Loucy (cell line): ENCODE measurements at regions not wholly inside any gene's neighbourhood (a gene's known extent, or its start where the extent isn't known, plus 50 kb on each side); places are given as distances from the start of the nearest gene placed in this dataset.
A peak's percentile ranks its signal among the peaks of the same experiment; 100 is the strongest.

ENCODE experiments used
- H2AFZ ChIP-seq: fragments of 200-600 bp; sonication (generic); 2 replicates; pipeline ENCODE4 v1.6.0; 2016; ENCODE audit warnings: antibody characterized with exemption, mild to moderate bottlenecking, low read length, moderate library complexity
- H3F3A ChIP-seq: fragments of 200-600 bp; 2 replicates; pipeline ENCODE4 v1.6.0; 2016; ENCODE audit warnings: antibody characterized with exemption, low read depth, mild to moderate bottlenecking
- H3K27me3 ChIP-seq: fragments of 200-600 bp; sonication (generic); 2 replicates; pipeline ENCODE4 v1.6.1; 2014; ENCODE audit warnings: low read length, mild to moderate bottlenecking; ENCODE audit not compliant: insufficient read depth, poor library complexity, severe bottlenecking
- H3K36me3 ChIP-seq: fragments of 200-600 bp; sonication (generic); 2 replicates; pipeline ENCODE4 v1.6.1; 2016; ENCODE audit warnings: low read length; ENCODE audit not compliant: insufficient read depth
- H3K4me1 ChIP-seq: fragments of 200-600 bp; sonication (generic); 2 replicates; pipeline ENCODE4 v1.5.1; 2014; ENCODE audit warnings: low read length, mild to moderate bottlenecking; ENCODE audit not compliant: insufficient read depth, poor library complexity, severe bottlenecking
- H3K4me2 ChIP-seq: fragments of 200-600 bp; sonication (generic); 2 replicates; pipeline ENCODE4 v1.6.0; 2014; ENCODE audit warnings: antibody characterized with exemption, low read length, low read depth, mild to moderate bottlenecking; ENCODE audit not compliant: poor library complexity, severe bottlenecking
- H3K4me3 ChIP-seq: fragments of 200-600 bp; sonication (generic); 2 replicates; pipeline ENCODE4 v1.5.1; 2014; ENCODE audit warnings: low read length, mild to moderate bottlenecking, mixed read lengths; ENCODE audit not compliant: poor library complexity, severe bottlenecking
- H3K79me2 ChIP-seq: fragments of 200-600 bp; sonication (generic); 2 replicates; pipeline ENCODE4 v1.6.1; 2014; ENCODE audit warnings: low read length; ENCODE audit not compliant: insufficient read depth
- H3K9ac ChIP-seq: fragments of 200-600 bp; sonication (generic); 2 replicates; pipeline ENCODE4 v1.6.0; 2014; ENCODE audit warnings: mild to moderate bottlenecking, low read depth, low read length, moderate library complexity; ENCODE audit not compliant: poor library complexity, severe bottlenecking
- H3K9me2 ChIP-seq: fragments of 200-600 bp; sonication (generic); replicated peaks from 2 replicates; pipeline ENCODE4 v1.6.1; 2016; ENCODE audit warnings: low read depth, low read length, mixed read lengths
- H3K9me3 ChIP-seq: fragments of 200-600 bp; sonication (generic); 2 replicates; pipeline ENCODE4 v1.6.1; 2014; ENCODE audit warnings: mild to moderate bottlenecking, antibody characterized with exemption, low read length, low read depth; ENCODE audit not compliant: insufficient read depth
- H4K20me1 ChIP-seq: fragments of 200-600 bp; sonication (generic); 2 replicates; pipeline ENCODE4 v1.6.0; 2014; ENCODE audit warnings: antibody characterized with exemption, low read length, mild to moderate bottlenecking; ENCODE audit not compliant: insufficient read depth, poor library complexity, severe bottlenecking
- CTCF ChIP-seq: fragments of 200-600 bp; sonication (generic); conservative IDR thresholded peaks from 2 replicates; pipeline ENCODE4 v1.5.1; 2014; ENCODE audit warnings: mild to moderate bottlenecking, antibody characterized with exemption, low read length
- EZH2phosphoT487 ChIP-seq: fragments of 200-600 bp; IDR thresholded peaks from 2 replicates; pipeline ENCODE4 v1.6.1; 2018; ENCODE audit warnings: antibody characterized with exemption, mild to moderate bottlenecking, moderate library complexity, borderline replicate concordance

- H4K20me1 ChIP-seq: no peaks in the 10 kb centered on the region
- H3K4me2 ChIP-seq: no peak overlapping the region
- H3K36me3 ChIP-seq: no peaks in the 10 kb centered on the region
- H3K27me3 ChIP-seq: no peaks in the 10 kb centered on the region
- H3K9me2 ChIP-seq: no peaks in the 10 kb centered on the region
- H3K4me1 ChIP-seq: no peaks in the 10 kb centered on the region
- no peaks in the 10 kb centered on the region for H3K79me2 ChIP-seq
- no peak overlapping the region for H2AFZ ChIP-seq
- no peak overlapping the region for H3K4me3 ChIP-seq
- H3K9me3 ChIP-seq: no peaks in the 10 kb centered on the region
- no peak overlapping the region for H3K9ac ChIP-seq
- H3F3A ChIP-seq: no peaks in the 10 kb centered on the region
- TF ChIP-seq EZH2phosphoT487 (no peak), CTCF (no peak)
Measured at GRCh38 chr1:224874775-224875174, 54.7 kb upstream of the DNAH14 start.

- Histone ChIP-seq H3K4me3 (no peak overlapping the region), H3K9me2 (no peaks in the 10 kb centered on the region)
Measured at GRCh38 chr1:224879162-224879803, 50.2 kb upstream of the DNAH14 start.

More at GRCh38 chr1:224879162-224879803, 50.2 kb upstream of the DNAH14 start:
- Histone ChIP-seq H4K20me1 (no peaks in the 10 kb centered on the region), H3F3A (no peaks in the 10 kb centered on the region), H3K27me3 (no peaks in the 10 kb centered on the region), H3K36me3 (no peaks in the 10 kb centered on the region), H3K79me2 (no peaks in the 10 kb centered on the region), H3K9me3 (no peaks in the 10 kb centered on the region), H3K9ac (no peak overlapping the region), H2AFZ (no peak overlapping the region), H3K4me1 (no peaks in the 10 kb centered on the region), H3K4me2 (peak overlapping the region; percentile 6)
- TF ChIP-seq EZH2phosphoT487 (no peak), CTCF (no peak)
